Neural progenitor cell (in vitro differentiated cells): ENCODE measurements at regions not wholly inside any gene's neighbourhood (a gene's known extent, or its start where the extent isn't known, plus 50 kb on each side); places are given as distances from the start of the nearest gene placed in this dataset.

ENCODE experiments used
- CTCF ChIP-seq: fragments of 200-600 bp; sonication (generic); IDR thresholded peaks from 2 replicates; pipeline ENCODE4 v1.5.1; 2017; ENCODE audit warnings: antibody characterized with exemption, mild to moderate bottlenecking
- EZH2 ChIP-seq: fragments of 200-600 bp; sonication (generic); IDR thresholded peaks from 2 replicates; pipeline ENCODE4 v1.6.1; 2017; ENCODE audit warnings: antibody characterized with exemption, mild to moderate bottlenecking, moderate library complexity
- EZH2phosphoT487 ChIP-seq: fragments of 200-600 bp; sonication (generic); IDR thresholded peaks from 2 replicates; pipeline ENCODE4 v1.6.1; 2017; ENCODE audit warnings: antibody characterized with exemption

- no peak for TF ChIP-seq CTCF
- TF ChIP-seq EZH2 = no peak
- TF ChIP-seq EZH2phosphoT487 = no peak
Measured at GRCh38 chr10:26384600-26384999, 53.5 kb upstream of the APBB1IP start.
